ENCODE measurements at regions not wholly inside any gene's neighbourhood (a gene's known extent, or its start where the extent isn't known, plus 50 kb on each side); places are given as distances from the start of the nearest gene placed in this dataset.

- Histone ChIP-seq H3K9me3 (ENCODE audit: control insufficient read depth, low read length) (peaks cover 4% of the 10 kb centered on the region), H4K8ac (ENCODE audit: low read length) (no peak overlapping the region), H3K27ac (ENCODE audit: low read length, poor library complexity, severe bottlenecking) (no peak overlapping the region), H3K79me1 (replicated peaks; ENCODE audit: low read length, poor library complexity, severe bottlenecking) (no peaks in the 10 kb centered on the region), H3K4me2 (ENCODE audit: low read length, poor library complexity, severe bottlenecking) (no peak overlapping the region), H3K4me3 (ENCODE audit: insufficient read depth in 1 of 2, low read depth in 1 of 2, low read length in 2 of 2) (no peak overlapping the region), H2AK5ac (ENCODE audit: low read length, severe bottlenecking) (no peak overlapping the region), H2BK5ac (ENCODE audit: low read depth, low read length, poor library complexity, severe bottlenecking) (no peak overlapping the region), H3K14ac (ENCODE audit: low read length in 2 of 2) (no peak overlapping the region), H2BK15ac (ENCODE audit: low read depth, poor library complexity, severe bottlenecking) (no peak overlapping the region), H2BK12ac (ENCODE audit: low read length in 2 of 2) (no peak overlapping the region), H2BK120ac (ENCODE audit: low read depth, low read length) (no peak overlapping the region), H3K23ac (ENCODE audit: low read length in 2 of 2) (no peak overlapping the region), H3K4ac (ENCODE audit: low read depth in 1 of 2, low read length in 2 of 2) (no peak overlapping the region), H2AFZ (ENCODE audit: low read depth, low read length) (no peak overlapping the region), H3K36me3 (ENCODE audit: control insufficient read depth in 1 of 2, insufficient read depth in 2 of 2, low read depth in 1 of 2, low read length in 2 of 2) (no peaks in the 10 kb centered on the region), H3K18ac (ENCODE audit: low read depth in 1 of 2, low read length in 2 of 2) (no peak overlapping the region), H3K27me3 (ENCODE audit: control insufficient read depth in 1 of 2, insufficient read depth in 1 of 2, low read length in 2 of 2) (no peaks in the 10 kb centered on the region), H3K4me1 (ENCODE audit: control insufficient read depth, insufficient read depth, low read depth, low read length) (no peaks in the 10 kb centered on the region), H4K91ac (ENCODE audit: low read length) (no peak overlapping the region), H3K9ac (ENCODE audit: low read length) (no peak overlapping the region)
- no peak for DNase-seq
- 82% methylated on average over 1 of the region's 1 CpG for WGBS
Measured at GRCh38 chr3:35065891-35066290, 573.4 kb upstream of the ARPP21 start.

- no peak overlapping the region for H2BK12ac ChIP-seq (ENCODE audit: low read length in 2 of 2)
- H3K27ac ChIP-seq (ENCODE audit: low read length, poor library complexity, severe bottlenecking): no peak overlapping the region
- no peak overlapping the region for H4K8ac ChIP-seq (ENCODE audit: low read length)
- no peak for DNase-seq
- H3K23ac ChIP-seq (ENCODE audit: low read length in 2 of 2): no peak overlapping the region
- no peak overlapping the region for H3K14ac ChIP-seq (ENCODE audit: low read length in 2 of 2)
- no peak overlapping the region for H2BK15ac ChIP-seq (ENCODE audit: low read depth, poor library complexity, severe bottlenecking)
- no peak overlapping the region for H3K4ac ChIP-seq (ENCODE audit: low read depth in 1 of 2, low read length in 2 of 2)
- no peak overlapping the region for H2AK5ac ChIP-seq (ENCODE audit: low read length, severe bottlenecking)
- H3K79me1 ChIP-seq (replicated peaks; ENCODE audit: low read length, poor library complexity, severe bottlenecking): no peaks in the 10 kb centered on the region
- H2AFZ ChIP-seq (ENCODE audit: low read depth, low read length): no peak overlapping the region
- H2BK5ac ChIP-seq (ENCODE audit: low read depth, low read length, poor library complexity, severe bottlenecking): no peak overlapping the region
- no peaks in the 10 kb centered on the region for H3K27me3 ChIP-seq (ENCODE audit: control insufficient read depth in 1 of 2, insufficient read depth in 1 of 2, low read length in 2 of 2)
- no peak overlapping the region for H3K18ac ChIP-seq (ENCODE audit: low read depth in 1 of 2, low read length in 2 of 2)
- 83% methylated on average over 1 of the region's 7 CpGs for WGBS
- no peak overlapping the region for H3K9ac ChIP-seq (ENCODE audit: low read length)
- no peak overlapping the region for H2BK120ac ChIP-seq (ENCODE audit: low read depth, low read length)
- no peaks in the 10 kb centered on the region for H3K36me3 ChIP-seq (ENCODE audit: control insufficient read depth in 1 of 2, insufficient read depth in 2 of 2, low read depth in 1 of 2, low read length in 2 of 2)
- H3K4me2 ChIP-seq (ENCODE audit: low read length, poor library complexity, severe bottlenecking): no peak overlapping the region
- no peak overlapping the region for H3K4me3 ChIP-seq (ENCODE audit: insufficient read depth in 1 of 2, low read depth in 1 of 2, low read length in 2 of 2)
- no peaks in the 10 kb centered on the region for H3K4me1 ChIP-seq (ENCODE audit: control insufficient read depth, insufficient read depth, low read depth, low read length)
- peaks cover 4% of the 10 kb centered on the region for H3K9me3 ChIP-seq (ENCODE audit: control insufficient read depth, low read length)
- no peak overlapping the region for H4K91ac ChIP-seq (ENCODE audit: low read length)
Measured at GRCh38 chr3:35067750-35068149, 571.6 kb upstream of the ARPP21 start.

GRCh38 chr3:35070088-35070487, 569.2 kb upstream of the ARPP21 start:
- H3K4ac ChIP-seq (ENCODE audit: low read depth in 1 of 2, low read length in 2 of 2): no peak overlapping the region
- no peak overlapping the region for H2BK120ac ChIP-seq (ENCODE audit: low read depth, low read length)
- H2BK15ac ChIP-seq (ENCODE audit: low read depth, poor library complexity, severe bottlenecking): no peak overlapping the region
- H4K91ac ChIP-seq (ENCODE audit: low read length): no peak overlapping the region
- no peak overlapping the region for H2AFZ ChIP-seq (ENCODE audit: low read depth, low read length)
- H3K14ac ChIP-seq (ENCODE audit: low read length in 2 of 2): no peak overlapping the region
- H2BK5ac ChIP-seq (ENCODE audit: low read depth, low read length, poor library complexity, severe bottlenecking): no peak overlapping the region
- H2BK12ac ChIP-seq (ENCODE audit: low read length in 2 of 2): no peak overlapping the region
- H3K18ac ChIP-seq (ENCODE audit: low read depth in 1 of 2, low read length in 2 of 2): no peak overlapping the region
- 84% methylated on average over 2 of the region's 2 CpGs for WGBS
- H3K27me3 ChIP-seq (ENCODE audit: control insufficient read depth in 1 of 2, insufficient read depth in 1 of 2, low read length in 2 of 2): no peaks in the 10 kb centered on the region
- no peak overlapping the region for H3K27ac ChIP-seq (ENCODE audit: low read length, poor library complexity, severe bottlenecking)
- DNase-seq: no peak
- H3K36me3 ChIP-seq (ENCODE audit: control insufficient read depth in 1 of 2, insufficient read depth in 2 of 2, low read depth in 1 of 2, low read length in 2 of 2): no peaks in the 10 kb centered on the region
- H2AK5ac ChIP-seq (ENCODE audit: low read length, severe bottlenecking): no peak overlapping the region
- no peaks in the 10 kb centered on the region for H3K4me1 ChIP-seq (ENCODE audit: control insufficient read depth, insufficient read depth, low read depth, low read length)
- no peak overlapping the region for H3K9ac ChIP-seq (ENCODE audit: low read length)
- H3K79me1 ChIP-seq (replicated peaks; ENCODE audit: low read length, poor library complexity, severe bottlenecking): no peaks in the 10 kb centered on the region
- no peak overlapping the region for H3K23ac ChIP-seq (ENCODE audit: low read length in 2 of 2)
- H3K9me3 ChIP-seq (ENCODE audit: control insufficient read depth, low read length): no peaks in the 10 kb centered on the region
- no peak overlapping the region for H3K4me2 ChIP-seq (ENCODE audit: low read length, poor library complexity, severe bottlenecking)
- H4K8ac ChIP-seq (ENCODE audit: low read length): no peak overlapping the region
- H3K4me3 ChIP-seq (ENCODE audit: insufficient read depth in 1 of 2, low read depth in 1 of 2, low read length in 2 of 2): no peak overlapping the region

- Histone ChIP-seq H3K4ac (ENCODE audit: low read depth in 1 of 2, low read length in 2 of 2) (no peak overlapping the region), H3K18ac (ENCODE audit: low read depth in 1 of 2, low read length in 2 of 2) (no peak overlapping the region)
- no CpG with 5 or more reads among the region's 1 CpG for WGBS
Measured at GRCh38 chr3:35071772-35072171, 567.6 kb upstream of the ARPP21 start.

More at GRCh38 chr3:35071772-35072171, 567.6 kb upstream of the ARPP21 start:
- no peak overlapping the region for H4K91ac ChIP-seq (ENCODE audit: low read length)
- no peak overlapping the region for H2BK120ac ChIP-seq (ENCODE audit: low read depth, low read length)
- no peak overlapping the region for H2BK5ac ChIP-seq (ENCODE audit: low read depth, low read length, poor library complexity, severe bottlenecking)
- H2BK15ac ChIP-seq (ENCODE audit: low read depth, poor library complexity, severe bottlenecking): no peak overlapping the region
- H3K23ac ChIP-seq (ENCODE audit: low read length in 2 of 2): no peak overlapping the region
- H2AK5ac ChIP-seq (ENCODE audit: low read length, severe bottlenecking): no peak overlapping the region
- H3K79me1 ChIP-seq (replicated peaks; ENCODE audit: low read length, poor library complexity, severe bottlenecking): no peaks in the 10 kb centered on the region
- no peak for DNase-seq
- no peak overlapping the region for H4K8ac ChIP-seq (ENCODE audit: low read length)
- H2BK12ac ChIP-seq (ENCODE audit: low read length in 2 of 2): no peak overlapping the region
- no peak overlapping the region for H3K9ac ChIP-seq (ENCODE audit: low read length)
- H3K36me3 ChIP-seq (ENCODE audit: control insufficient read depth in 1 of 2, insufficient read depth in 2 of 2, low read depth in 1 of 2, low read length in 2 of 2): no peaks in the 10 kb centered on the region
- H3K14ac ChIP-seq (ENCODE audit: low read length in 2 of 2): no peak overlapping the region
- no peaks in the 10 kb centered on the region for H3K9me3 ChIP-seq (ENCODE audit: control insufficient read depth, low read length)
- H3K4me3 ChIP-seq (ENCODE audit: insufficient read depth in 1 of 2, low read depth in 1 of 2, low read length in 2 of 2): no peak overlapping the region
- H2AFZ ChIP-seq (ENCODE audit: low read depth, low read length): no peak overlapping the region
- H3K4me2 ChIP-seq (ENCODE audit: low read length, poor library complexity, severe bottlenecking): no peak overlapping the region
- no peaks in the 10 kb centered on the region for H3K4me1 ChIP-seq (ENCODE audit: control insufficient read depth, insufficient read depth, low read depth, low read length)
- no peaks in the 10 kb centered on the region for H3K27me3 ChIP-seq (ENCODE audit: control insufficient read depth in 1 of 2, insufficient read depth in 1 of 2, low read length in 2 of 2)
- H3K27ac ChIP-seq (ENCODE audit: low read length, poor library complexity, severe bottlenecking): no peak overlapping the region

All from mesenchymal stem cell (in vitro differentiated cells and primary cell).